ENCODE measurements at regions not wholly inside any gene's neighbourhood (a gene's known extent, or its start where the extent isn't known, plus 50 kb on each side); places are given as distances from the start of the nearest gene placed in this dataset.

GRCh38 chr15:98483575-98484130 is 164.7 kb upstream of the IGF1R start:
- Histone ChIP-seq H3K27me3 (peaks cover 0 to 12% (median 0%) of the 10 kb centered on the region in 7 donors), H3K4me1 (no peaks in the 10 kb centered on the region), H3K36me3 (no peaks in the 10 kb centered on the region), H3K9me3 (peaks cover 0 to 20% (median 5%) of the 10 kb centered on the region in 11 donors), H3K4me3 (no peak overlapping the region), H3K27ac (no peak overlapping the region)
- no peak for TF ChIP-seq CTCF (IDR thresholded peaks at IDR 0.05)
- whole genome bisulfite sequencing, 2 donors = 96 to 97% methylated on average over 1 of the region's 1 CpG
- ATAC-seq (no peak), DNase-seq (no peak)
- intact Hi-C loops (cut with DNase I) = no loop called here

GRCh38 chr15:98484914-98485313 is 163.4 kb upstream of the IGF1R start:
- 47 to 48% methylated on average over 1 of the region's 1 CpG for whole genome bisulfite sequencing, 2 donors
- intact Hi-C loops (cut with DNase I) = no loop called here
- H3K27me3 ChIP-seq = peaks cover 0 to 12% (median 0%) of the 10 kb centered on the region in 7 donors
- ATAC-seq = no peak
- peaks cover 0 to 20% (median 5%) of the 10 kb centered on the region in 11 donors for H3K9me3 ChIP-seq
- no peak for DNase-seq
- no peaks in the 10 kb centered on the region for H3K4me1 ChIP-seq
- no peak overlapping the region for H3K27ac ChIP-seq
- H3K4me3 ChIP-seq = no peak overlapping the region
- H3K36me3 ChIP-seq = no peaks in the 10 kb centered on the region
- no peak for TF ChIP-seq CTCF (IDR thresholded peaks at IDR 0.05)

GRCh38 chr15:98485451-98485850 is 162.9 kb upstream of the IGF1R start:
- WGBS, 2 donors = 71 to 78% methylated on average over 2 of the region's 2 CpGs
- Histone ChIP-seq H3K36me3 (no peaks in the 10 kb centered on the region), H3K9me3 (peaks cover 0 to 20% (median 5%) of the 10 kb centered on the region in 11 donors), H3K4me3 (no peak overlapping the region), H3K27me3 (peaks cover 0 to 12% (median 0%) of the 10 kb centered on the region in 7 donors), H3K27ac (no peak overlapping the region), H3K4me1 (no peaks in the 10 kb centered on the region)
- intact Hi-C loops (cut with DNase I) = no loop called here
- no peak for DNase-seq
- no peak for TF ChIP-seq CTCF (IDR thresholded peaks at IDR 0.05)
- no peak for ATAC-seq

- no peak overlapping the region for H3K4me3 ChIP-seq
- H3K4me1 ChIP-seq = no peaks in the 10 kb centered on the region
- intact Hi-C loops (cut with DNase I) = no loop called here
- no peak for TF ChIP-seq CTCF (IDR thresholded peaks at IDR 0.05)
- no peak overlapping the region for H3K27ac ChIP-seq
- H3K9me3 ChIP-seq = peaks cover 0 to 8% (median 1%) of the 10 kb centered on the region in 11 donors
- H3K36me3 ChIP-seq = no peaks in the 10 kb centered on the region
- ATAC-seq (no peak), DNase-seq (no peak)
- H3K27me3 ChIP-seq = no peaks in the 10 kb centered on the region
- WGBS, 2 donors = 76 to 78% methylated on average over 5 of the region's 5 CpGs
These were observed 154.3 kb upstream of the IGF1R start for GRCh38 chr15:98493966-98494511.

Data from heart right ventricle (tissue), 16 donors.